ENCODE measurements at regions not wholly inside any gene's neighbourhood (a gene's known extent, or its start where the extent isn't known, plus 50 kb on each side); places are given as distances from the start of the nearest gene placed in this dataset.

DNA sequence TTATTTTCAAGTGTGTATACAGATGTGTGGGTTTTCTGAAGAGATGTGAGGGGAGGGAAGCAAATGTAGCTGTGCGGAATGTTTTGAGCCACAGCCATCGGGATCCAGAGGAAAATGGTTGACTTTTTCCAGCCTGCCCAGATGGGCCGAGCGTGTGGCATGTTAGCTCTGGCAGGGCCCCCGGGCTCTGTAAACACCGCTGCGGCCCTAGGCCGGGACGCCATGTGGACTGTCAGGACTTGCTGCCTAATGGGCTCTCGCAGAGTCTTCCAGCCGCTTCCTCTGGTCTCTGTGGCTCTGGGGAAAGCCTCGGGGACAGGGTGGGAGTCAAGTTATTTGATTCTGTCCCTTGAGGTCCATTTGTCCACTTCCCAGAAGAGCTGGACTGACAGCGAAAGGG lies 109.6 kb upstream of the PTCH1 start:
- no peak for FAIRE-seq

DNA sequence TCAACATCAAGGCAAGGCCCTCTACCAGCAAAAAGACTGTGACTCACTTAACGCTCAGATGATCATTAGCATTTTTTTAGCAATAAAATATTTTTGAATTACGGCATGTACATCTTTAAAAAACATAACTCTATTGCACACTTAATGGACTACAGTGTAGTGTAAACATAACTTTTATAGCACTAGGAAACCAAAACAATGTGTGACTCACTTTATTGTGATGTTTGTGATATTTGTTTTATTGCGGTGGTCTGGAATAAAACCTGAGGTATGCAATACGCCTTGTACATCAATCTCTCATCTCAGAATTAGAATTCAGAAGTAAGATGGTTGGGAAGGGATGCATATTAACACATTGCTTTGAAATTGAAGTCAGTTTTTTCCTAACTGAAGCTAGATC lies 106.9 kb upstream of the PTCH1 start:
- no peak for FAIRE-seq
- no peak for DNase-seq (ENCODE audit: low spot score)

More for the DNA sequence above, 109.6 kb upstream of the PTCH1 start:
- no peak for DNase-seq (ENCODE audit: low spot score)

DNA sequence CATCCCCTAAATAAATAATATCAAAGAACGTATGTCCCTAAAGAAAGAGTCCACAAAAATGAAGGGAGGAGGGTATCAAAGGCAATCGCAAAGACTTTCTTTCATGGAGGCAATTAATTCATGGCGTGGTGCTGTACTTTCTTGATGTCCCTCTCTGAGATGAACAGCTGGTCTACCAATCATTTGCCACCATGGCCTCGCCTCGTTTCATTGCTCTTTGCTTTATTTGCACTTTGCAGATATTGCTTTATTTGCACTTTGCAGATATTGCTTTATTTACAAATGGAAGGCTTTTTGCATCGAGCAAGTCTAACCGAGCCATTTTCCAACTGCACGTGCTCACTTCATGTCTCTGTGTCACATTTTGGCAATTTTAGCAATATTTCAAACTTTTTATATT lies 104.0 kb upstream of the PTCH1 start:
- FAIRE-seq, result no peak
- DNase-seq (ENCODE audit: low spot score), result no peak

DNA sequence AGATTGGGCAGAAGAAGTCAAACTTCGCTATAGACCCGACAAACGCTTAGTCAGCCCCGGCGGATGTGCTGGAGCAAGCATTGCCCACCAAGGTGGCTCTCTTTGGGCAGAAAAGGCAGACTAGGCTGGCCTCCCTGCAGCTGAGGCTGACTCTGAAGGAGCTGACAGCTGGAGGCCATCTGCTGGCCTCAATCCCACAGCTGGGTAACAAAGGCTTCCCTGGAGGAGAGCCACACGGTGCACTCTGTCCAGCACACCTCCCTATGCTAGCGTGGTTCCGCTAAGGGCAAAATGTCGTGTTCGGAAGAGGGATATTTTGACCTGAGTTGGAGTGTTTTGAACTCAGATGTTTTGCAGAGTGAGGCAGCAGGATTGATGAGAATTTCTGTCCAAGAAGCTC lies 103.5 kb upstream of the PTCH1 start:
- no peak for DNase-seq (ENCODE audit: low spot score)

DNA sequence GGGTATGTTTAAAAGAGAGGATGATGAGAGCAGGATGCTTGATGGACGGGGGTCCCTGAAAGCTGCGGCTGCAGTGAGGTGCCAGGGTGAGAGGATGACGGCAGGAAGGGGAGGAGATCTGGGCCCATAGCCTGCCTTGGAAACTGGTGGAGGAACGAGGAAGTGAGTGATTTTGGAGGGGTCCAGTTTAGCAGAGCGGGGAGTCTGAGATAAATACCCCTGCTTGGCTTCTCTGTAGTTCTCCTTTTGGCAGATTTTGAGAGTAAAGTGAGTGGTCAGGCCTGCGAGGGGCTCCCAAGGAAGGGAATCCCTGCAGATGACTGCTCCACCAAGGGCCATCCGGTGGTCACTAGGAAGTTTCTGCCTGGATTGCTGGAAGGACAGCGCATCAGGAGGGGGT lies 98.5 kb upstream of the PTCH1 start:
- FAIRE-seq (no peak), DNase-seq (ENCODE audit: low spot score) (no peak)

More for the DNA sequence above, 103.5 kb upstream of the PTCH1 start:
- FAIRE-seq, result no peak

DNA sequence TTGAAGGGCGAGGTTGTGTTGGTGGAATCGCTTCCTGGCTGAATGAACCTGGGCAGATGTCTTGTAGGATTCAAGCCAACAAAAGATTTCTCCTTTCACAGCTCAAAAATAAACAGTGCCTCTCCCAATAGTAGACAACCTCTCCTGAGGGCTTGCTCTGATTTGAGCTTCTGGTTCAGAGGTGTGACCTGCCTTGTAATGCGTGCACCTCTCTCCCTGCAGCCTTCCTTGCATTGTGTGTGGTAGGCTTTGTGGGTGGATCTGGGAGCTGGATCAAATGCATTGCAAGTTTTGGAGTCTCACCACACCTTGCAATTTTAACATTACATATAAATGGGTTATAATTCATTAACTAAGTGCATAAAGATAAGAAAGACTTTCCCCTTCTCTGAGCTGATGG lies 96.9 kb upstream of the PTCH1 start:
- FAIRE-seq, result no peak
- DNase-seq (ENCODE audit: low spot score), result no peak

DNA sequence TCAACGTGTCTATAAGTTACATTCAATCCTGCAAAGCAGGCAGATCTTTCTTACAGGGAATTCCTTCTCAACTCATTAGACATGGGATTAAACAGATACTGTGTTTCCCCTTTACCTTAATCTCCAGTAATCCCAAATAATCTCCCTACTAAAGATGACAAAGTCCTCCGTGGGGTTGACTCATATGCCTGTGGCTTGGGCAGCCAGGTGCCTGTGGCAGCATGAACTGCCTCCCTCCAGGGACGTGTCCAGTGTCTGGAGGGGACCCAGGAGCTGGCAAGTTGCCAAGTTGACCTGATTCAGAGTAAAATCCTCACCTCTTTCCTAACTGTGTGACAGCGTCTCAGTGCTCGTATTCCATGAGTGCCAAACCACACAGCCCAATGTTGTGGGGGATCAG lies 94.6 kb upstream of the PTCH1 start:
- DNase-seq (ENCODE audit: low spot score) (no peak), FAIRE-seq (no peak)

DNA sequence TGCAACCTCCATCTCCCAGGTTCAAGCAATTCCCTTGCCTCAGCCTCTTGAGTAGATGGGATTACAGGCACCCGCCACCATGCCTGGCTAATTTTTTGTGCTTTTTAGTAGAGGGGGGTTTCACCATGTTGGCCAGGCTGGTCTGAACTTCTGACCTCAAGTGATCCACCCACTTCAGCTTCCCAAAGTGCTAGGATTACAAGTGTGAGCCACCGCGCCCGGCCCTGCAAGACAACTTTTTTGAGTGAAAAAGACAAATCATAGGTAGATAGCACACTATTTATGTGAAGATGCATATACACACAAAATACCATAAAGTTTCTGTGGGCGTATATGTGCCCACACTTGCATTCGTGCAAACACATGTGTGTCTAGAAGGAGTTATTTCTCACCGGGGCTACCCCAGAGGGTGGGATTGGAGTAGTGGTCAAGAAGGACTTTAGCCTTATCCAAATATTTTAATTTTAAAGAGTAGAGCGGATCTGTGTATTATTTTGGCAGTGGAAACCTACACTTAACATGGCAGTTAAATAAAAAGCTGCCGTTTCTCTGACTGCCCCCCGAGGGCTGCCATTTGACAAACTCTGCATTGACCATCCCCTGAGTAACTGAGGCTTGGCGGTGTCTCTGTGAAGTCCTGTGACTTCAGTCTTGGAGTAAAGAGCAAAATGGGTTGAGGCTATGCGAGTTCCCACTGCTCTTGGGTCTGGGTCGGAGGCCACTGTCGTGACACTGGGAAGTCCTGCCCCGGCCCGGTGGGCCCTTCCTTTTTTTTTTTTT lies 93.4 kb upstream of the PTCH1 start:
- DNase-seq (ENCODE audit: low spot score) (no peak), FAIRE-seq (no peak)

DNA sequence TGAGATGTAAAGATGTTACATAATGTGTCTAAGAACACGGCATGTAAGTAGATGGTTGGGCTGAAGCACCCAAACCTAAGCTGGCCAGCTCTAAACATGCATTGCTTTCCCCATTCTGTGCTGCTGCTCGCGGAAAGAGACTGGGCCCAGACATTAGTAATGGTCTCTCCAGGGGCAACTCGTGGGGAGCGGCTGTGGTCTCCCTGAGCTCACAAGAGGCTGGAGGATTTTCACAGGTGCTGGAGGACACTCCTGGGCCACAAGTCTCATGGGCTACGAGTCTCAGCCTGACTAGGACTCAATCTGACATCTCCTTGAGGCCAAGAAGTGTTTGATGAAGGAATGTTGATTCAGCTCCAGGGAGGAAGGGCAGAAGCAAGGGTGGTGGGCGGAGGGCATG lies 92.7 kb upstream of the PTCH1 start:
- no peak for DNase-seq (ENCODE audit: low spot score)
- FAIRE-seq, result no peak

DNA sequence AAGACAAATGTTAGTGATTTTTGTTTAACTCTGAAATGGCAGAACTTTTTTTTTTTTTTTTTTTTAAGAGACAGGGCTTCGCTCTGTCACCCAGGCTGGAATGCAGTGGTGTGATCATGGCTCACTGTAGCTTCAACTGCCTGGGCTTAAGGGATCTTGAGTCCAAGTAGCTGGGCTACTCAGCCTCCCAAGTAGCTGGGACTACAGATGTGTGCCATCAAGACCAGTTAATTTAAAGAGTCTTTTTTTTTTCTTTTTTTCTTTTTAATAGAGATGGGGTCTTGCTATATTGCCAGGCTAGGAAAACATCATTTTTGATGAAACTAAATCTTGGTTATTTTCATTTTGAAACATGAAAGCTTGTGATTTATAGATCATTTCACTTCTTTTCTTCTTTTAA lies 91.6 kb upstream of the PTCH1 start:
- DNase-seq (ENCODE audit: low spot score), result no peak
- no peak for FAIRE-seq

DNA sequence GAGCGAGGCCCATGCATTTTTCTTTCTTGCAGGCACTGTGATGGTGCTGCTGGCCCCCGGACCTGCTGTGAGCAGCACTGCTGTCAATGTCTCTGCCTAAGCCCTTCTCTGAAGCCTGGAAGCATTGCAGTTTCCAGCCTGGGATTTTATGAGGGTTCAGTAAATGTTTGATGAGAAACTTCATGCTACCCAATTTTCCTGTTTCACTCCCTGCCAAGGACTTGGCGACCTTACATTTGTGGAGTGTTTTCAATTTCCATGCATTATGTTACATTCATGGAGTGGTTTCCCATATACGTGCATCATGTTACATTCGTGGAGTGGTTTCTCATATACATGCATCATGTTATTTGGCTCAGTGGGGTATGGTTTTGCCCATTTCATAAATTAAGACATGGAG lies 90.7 kb upstream of the PTCH1 start:
- no peak for FAIRE-seq

DNA sequence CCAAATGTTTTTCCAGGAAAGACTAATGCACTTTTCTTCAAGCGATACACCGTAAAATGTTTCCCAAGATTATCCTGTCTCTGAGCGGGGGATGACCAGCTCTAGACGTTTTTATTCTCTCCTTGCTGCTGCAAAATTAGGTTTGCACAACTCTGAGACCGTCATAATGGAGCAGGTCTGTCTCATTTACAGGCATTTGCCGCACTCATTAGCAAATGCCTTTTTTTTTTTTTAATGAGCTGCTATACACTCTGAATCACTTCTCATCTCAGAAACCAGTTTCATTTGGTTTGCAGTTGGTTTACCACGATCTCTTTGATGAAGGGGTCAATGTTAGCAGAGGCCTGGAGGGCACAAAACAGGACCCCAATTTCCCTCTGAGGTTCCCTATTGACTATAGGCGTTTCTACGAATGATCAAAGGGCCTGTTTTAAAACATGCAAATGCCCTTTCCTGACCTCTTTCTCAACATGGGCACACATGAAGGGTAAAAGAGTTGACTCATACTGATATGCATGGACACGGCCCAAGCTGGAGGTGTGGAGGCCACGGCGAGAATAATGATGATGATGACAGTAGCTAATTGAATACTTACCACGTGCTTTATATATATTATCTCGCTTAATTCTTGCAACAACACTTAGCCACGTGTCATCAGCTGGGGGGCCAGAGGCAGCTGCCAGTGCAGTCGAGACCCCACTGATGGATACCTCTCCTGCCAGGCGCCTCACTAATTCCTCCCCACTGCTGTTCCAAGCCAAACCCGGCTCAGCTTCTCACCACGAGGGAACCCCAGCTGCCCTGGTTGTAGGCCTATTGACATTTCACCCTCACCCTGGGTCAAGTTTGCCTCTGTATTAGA lies 89.9 kb upstream of the PTCH1 start:
- DNase-seq (ENCODE audit: low spot score) (no peak), FAIRE-seq (no peak)

More for the DNA sequence above, 90.7 kb upstream of the PTCH1 start:
- no peak for DNase-seq (ENCODE audit: low spot score)

DNA sequence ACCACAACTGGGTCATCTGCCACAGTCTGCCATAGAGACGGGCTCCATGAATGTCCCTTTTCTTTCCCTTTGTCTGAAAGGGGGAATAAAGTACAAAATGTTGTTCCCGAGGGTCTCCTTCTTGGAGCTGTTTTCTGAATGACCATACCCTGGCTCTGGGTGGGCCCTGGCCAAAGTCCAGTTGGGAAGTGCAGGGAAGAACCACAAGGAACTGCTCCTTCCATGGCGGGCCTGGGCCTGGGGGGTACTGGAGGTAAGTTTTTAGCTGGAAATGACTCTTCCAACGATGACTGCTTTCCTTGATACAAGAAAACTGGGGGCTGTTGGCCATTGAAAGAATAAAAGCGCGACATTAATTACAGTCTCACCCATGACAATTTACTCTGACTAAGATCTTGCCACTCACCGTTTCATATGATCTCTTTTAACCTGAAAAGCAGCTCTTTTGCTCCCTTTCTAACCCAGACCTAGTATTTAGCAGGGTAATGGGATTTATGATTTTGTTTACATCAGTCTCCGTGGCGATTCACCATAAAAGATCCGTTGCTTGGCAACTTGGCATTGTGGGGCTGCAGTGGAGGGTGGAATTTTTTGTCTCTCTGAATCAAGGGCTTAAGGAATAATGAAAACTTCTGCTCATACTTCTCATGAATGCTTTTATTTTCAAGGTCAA lies 89.2 kb upstream of the PTCH1 start:
- no peak for FAIRE-seq
- DNase-seq (ENCODE audit: low spot score), result no peak

DNA sequence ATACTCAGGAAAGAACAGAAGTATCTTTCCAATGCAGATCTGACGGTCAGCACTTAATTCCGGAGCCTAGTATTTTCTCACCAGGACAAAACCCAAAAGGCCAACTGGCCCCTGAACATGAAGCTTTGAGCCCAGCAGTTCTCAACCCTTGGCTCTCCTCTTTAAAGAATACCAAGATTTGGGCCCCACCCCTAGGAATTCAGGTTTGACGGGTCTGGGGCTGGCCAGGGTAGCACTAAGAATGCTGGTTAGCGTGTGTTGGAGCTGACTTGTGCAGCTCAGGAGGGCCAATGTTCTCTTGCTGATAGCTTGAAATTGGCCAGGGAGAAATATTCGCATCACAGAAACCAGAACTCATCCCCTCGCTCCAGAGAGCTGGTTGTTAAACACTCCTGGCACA lies 88.3 kb upstream of the PTCH1 start:
- FAIRE-seq (no peak), DNase-seq (ENCODE audit: low spot score) (no peak)

DNA sequence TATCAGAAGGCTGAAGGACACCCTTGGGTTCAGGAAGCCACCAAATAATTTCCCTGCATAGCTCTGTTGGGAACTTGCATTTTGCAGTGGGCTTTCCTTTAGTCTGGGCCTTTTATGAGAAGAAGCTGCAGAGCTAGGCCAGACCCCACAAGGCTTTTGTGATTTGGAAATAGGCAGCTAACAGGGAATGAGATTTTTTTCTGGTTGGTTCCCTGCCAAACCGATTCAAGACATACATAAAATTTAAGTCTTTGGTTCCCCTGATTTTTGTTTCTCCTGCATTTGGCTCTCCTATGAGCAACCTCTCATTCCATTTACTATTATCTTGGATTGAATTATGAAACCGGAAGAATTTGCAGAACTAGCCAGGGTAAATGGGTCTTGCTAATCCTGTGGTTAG lies 81.5 kb upstream of the PTCH1 start:
- DNase-seq (ENCODE audit: low spot score), result no peak

DNA sequence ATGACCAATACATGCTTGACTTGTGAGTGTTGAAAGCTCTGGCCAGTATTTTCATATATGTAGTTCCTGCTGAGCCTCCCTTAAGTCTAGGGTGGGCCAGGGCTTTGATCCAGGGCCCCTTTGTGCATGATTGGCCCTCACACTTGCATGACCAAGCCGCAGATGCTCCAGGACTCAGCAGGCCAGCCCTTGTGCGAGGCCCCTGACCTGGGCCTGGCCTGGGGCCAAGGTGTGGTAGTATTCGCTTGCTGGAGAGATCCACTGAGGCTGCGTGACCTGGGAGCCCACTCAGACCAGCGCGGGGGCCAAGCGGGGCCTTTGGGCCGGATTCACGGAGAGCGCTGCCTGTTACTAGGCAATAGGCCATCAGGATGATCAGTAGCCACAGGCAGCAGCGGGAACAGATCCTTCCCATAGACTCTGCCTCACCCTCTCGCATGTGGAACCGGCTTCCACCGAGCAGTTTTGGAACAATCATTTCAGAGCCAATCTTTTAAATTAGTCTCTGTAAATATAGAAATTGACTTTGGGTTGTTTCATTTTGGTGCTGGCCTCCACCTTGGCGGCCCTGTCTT lies 79.0 kb upstream of the PTCH1 start:
- DNase-seq (ENCODE audit: low spot score) (no peak), FAIRE-seq (no peak)

More for the DNA sequence above, 81.5 kb upstream of the PTCH1 start:
- no peak for FAIRE-seq

DNA sequence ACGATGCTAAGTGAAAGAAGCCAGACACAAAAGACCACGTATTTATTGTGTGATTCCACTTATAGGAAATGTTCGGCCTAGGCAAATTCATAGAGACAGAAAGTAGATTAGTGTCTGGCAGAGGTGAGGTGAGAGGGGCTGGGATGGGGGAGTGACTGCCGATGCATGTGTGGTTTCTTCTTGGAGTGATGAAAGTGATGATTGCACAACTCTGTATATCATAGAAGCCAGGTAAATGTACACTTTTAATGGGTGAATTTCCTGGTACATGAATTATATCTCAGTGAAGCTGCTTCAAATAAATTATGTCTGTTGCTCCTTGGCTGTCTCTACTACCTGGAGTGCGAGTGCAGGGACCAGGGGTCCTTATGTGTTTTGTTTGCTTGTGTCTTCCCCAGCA lies 76.2 kb upstream of the PTCH1 start:
- FAIRE-seq (no peak), DNase-seq (ENCODE audit: low spot score) (no peak)

DNA sequence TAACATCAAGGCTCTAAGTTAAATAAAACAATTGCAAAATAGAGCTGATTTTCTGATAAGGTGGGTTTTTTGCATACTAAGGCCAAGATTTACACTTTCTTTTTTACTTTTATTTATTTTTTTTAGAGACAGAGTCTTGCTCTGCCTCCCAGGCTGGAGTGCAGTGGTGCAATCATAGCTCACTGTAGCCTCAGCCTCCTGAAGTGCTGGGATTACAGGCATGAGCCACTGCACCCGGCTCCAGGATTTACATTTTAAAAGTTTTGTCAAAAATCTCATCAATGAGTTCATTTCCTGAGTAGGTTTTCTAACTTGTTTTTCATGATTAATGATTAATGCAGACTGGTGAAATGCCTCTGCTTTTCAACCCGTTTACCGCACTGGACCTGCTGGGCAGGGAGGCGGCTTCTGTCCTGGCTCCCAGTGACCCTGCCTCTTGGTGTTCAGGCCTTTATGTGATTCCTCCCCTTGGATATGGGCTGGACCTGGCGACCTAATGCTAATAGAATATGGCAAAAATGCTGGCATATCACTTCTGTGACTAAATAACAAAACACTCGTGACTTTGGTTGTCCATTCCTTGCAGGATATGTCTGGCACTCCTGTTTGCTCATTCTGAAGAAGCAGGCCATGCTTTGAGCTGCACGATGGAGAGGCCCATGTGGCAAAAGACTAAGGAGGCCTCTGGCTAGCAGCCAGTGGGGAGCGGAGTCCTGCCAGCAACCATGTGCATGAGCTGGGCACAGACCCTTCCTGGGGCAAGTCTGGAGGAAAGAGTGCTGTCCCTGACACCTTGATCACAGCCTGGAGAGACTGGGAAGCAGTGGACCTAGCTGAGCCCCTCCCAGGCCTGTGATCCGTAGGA lies 72.2 kb upstream of the PTCH1 start:
- FAIRE-seq (no peak), DNase-seq (ENCODE audit: low spot score) (peak; percentile 17)

DNA sequence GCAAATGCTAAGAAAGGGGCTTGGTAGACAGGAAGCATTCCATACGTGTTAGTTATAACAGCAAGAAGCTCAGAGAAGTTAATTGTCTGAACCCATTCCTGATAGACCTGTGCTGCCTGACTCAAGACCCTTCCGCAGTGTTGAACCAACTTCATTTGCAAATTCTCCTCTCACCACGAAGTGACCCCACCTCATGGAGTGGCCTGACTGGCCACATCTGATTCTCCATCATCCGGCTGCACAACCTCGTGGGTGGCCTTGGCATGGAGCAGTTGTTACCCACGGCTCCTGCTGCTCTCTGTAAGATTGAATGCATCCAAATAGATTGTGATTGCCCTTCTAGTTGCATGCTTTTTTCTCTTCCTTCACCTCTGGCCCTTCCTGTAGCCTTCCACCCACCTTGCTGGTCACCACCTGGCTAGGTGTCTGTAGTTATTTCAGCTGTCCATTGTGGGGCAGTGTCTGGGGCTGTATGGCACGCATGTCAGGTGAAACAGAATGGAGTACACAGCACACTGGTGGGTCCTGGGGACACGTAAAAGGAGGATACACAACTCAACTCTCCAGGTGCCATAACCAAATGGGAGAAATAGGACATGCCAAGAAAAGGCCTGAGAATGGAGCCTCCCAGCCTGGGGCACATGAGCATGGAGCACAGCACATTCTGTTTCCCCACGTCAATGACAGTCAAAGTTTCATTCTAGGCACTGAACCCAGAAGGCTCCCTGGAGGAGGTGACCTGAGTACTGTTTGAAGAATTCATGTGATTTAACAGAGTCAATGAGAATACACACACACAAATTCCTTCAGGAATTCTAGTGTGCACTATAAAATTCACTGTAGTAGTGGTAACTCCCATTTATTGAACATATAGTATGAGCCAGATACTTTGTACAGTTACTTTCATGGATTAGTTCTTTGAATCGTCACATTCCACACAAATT lies 70.5 kb upstream of the PTCH1 start:
- FAIRE-seq (no peak), DNase-seq (ENCODE audit: low spot score) (no peak)

DNA sequence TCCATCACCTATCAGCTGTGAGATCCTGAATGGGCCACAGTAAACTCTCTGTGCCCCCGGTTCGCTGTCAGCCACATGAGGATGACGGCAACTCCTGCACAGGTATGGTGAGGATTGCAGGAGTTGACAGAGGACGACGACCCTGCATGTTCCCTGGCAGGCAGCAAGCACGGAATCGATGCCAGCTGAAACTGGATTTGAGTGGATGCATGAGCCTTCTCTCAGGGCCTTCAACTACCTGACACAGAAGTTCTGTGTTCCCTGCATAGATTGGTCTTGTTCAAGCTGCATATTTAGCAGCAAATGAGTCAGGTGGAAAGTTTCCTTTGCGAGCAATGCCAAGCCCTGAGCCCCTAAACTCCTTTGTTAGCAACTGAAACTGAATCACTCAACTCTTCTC lies 69.6 kb upstream of the PTCH1 start:
- FAIRE-seq, result no peak
- DNase-seq (ENCODE audit: low spot score), result no peak
